BE2C (cell line): ENCODE measurements at regions not wholly inside any gene's neighbourhood (a gene's known extent, or its start where the extent isn't known, plus 50 kb on each side); places are given as distances from the start of the nearest gene placed in this dataset.

ENCODE experiments used
- DNase-seq: peaks from one replicate; pipeline ENCODE4 v3.0.0-alpha.2; 2020
- H3K27me3 ChIP-seq: fragments of 250-450 bp; sonication (Bioruptor Pico); 2 replicates; pipeline ENCODE4 v1.5.1; 2020; ENCODE audit warnings: mild to moderate bottlenecking
- H3K36me3 ChIP-seq: fragments of 250-450 bp; sonication (Bioruptor Pico); 2 replicates; pipeline ENCODE4 v1.5.1; 2020; ENCODE audit warnings: mild to moderate bottlenecking
- H3K4me1 ChIP-seq: fragments of 250-450 bp; sonication (Bioruptor Pico); 2 replicates; pipeline ENCODE4 v1.5.1; 2020
- H3K4me3 ChIP-seq: 2 replicates; pipeline ENCODE4 v1.5.1; 2011; ENCODE audit warnings: low read depth, low read length
- H3K9me3 ChIP-seq: fragments of 250-450 bp; sonication (Bioruptor Pico); 2 replicates; pipeline ENCODE4 v1.5.1; 2020
- CTCF ChIP-seq: IDR thresholded peaks from 2 replicates; pipeline ENCODE4 v1.5.1; 2012; ENCODE audit warnings: mild to moderate bottlenecking, low read depth, low read length

GRCh38 chr1:189859385-189859977, 618.2 kb downstream of the BRINP3 start:
- Histone ChIP-seq H3K27me3 (no peaks in the 10 kb centered on the region), H3K36me3 (no peaks in the 10 kb centered on the region), H3K4me1 (no peaks in the 10 kb centered on the region), H3K4me3 (no peak overlapping the region), H3K9me3 (peaks cover 5% of the 10 kb centered on the region; the same call in 1 of the 2 replicates)
- TF ChIP-seq CTCF: peak; percentile 91
- DNase-seq: peak; percentile 51

- H3K36me3 ChIP-seq: no peaks in the 10 kb centered on the region
- TF ChIP-seq CTCF: no peak
- H3K27me3 ChIP-seq: no peaks in the 10 kb centered on the region
- no peak for DNase-seq
- H3K4me1 ChIP-seq: no peaks in the 10 kb centered on the region
- H3K9me3 ChIP-seq: no peaks in the 10 kb centered on the region
- no peak overlapping the region for H3K4me3 ChIP-seq
Measured at GRCh38 chr1:189866606-189867005, 611.1 kb downstream of the BRINP3 start.

- Histone ChIP-seq H3K27me3 (no peaks in the 10 kb centered on the region), H3K4me3 (no peak overlapping the region), H3K4me1 (no peaks in the 10 kb centered on the region), H3K9me3 (no peaks in the 10 kb centered on the region), H3K36me3 (no peaks in the 10 kb centered on the region)
- DNase-seq: no peak
- TF ChIP-seq CTCF: no peak
Measured at GRCh38 chr1:189868021-189868420, 609.6 kb downstream of the BRINP3 start.

GRCh38 chr1:189874715-189875435, 602.8 kb downstream of the BRINP3 start:
- no peak for TF ChIP-seq CTCF
- Histone ChIP-seq H3K36me3 (no peaks in the 10 kb centered on the region), H3K9me3 (no peaks in the 10 kb centered on the region), H3K4me3 (no peak overlapping the region), H3K27me3 (no peaks in the 10 kb centered on the region), H3K4me1 (no peaks in the 10 kb centered on the region)
- no peak for DNase-seq

- H3K4me1 ChIP-seq: no peaks in the 10 kb centered on the region
- H3K4me3 ChIP-seq: 0 out of 2 replicates have a peak overlapping the region, but pooled peaks have one; percentile 5
- H3K36me3 ChIP-seq: no peaks in the 10 kb centered on the region
- TF ChIP-seq CTCF: no peak
- DNase-seq: peak; percentile 35
- H3K9me3 ChIP-seq: no peaks in the 10 kb centered on the region
- H3K27me3 ChIP-seq: no peaks in the 10 kb centered on the region
Measured at GRCh38 chr1:189880135-189880534, 597.5 kb downstream of the BRINP3 start.
